H1 (cell line): ENCODE measurements at regions not wholly inside any gene's neighbourhood (a gene's known extent, or its start where the extent isn't known, plus 50 kb on each side); places are given as distances from the start of the nearest gene placed in this dataset.

Source experiments
- CTCF ChIA-PET: fragments of 300-600 bp; sonication (Branson Sonifier 250); formaldehyde crosslinking; loops from one replicate; lab custom pipeline; 2021; ENCODE audit not compliant: partially characterized antibody; lab: Charles Lee
- POLR2A ChIA-PET: fragments of 300-600 bp; sonication (Branson Sonifier 250); formaldehyde crosslinking; loops from one replicate; lab custom pipeline; 2021; ENCODE audit warnings: inconsistent platforms; ENCODE audit not compliant: partially characterized antibody; lab: Charles Lee
- DNase-seq, 2 experiments: peaks; one replicate each; pipeline versions ENCODE4 v3.0.0 to v3.0.0-alpha.2; 2010 to 2022; ENCODE audit warnings: low spot score in 2 of 2, low read depth in 1 of 2, mixed read lengths in 1 of 2
- FAIRE-seq: peaks from 2 replicates; lab custom pipeline; 2011; peaks lifted over from hg19 to GRCh38; lab: Jason Lieb, UNC
- H2AFZ ChIP-seq: 2 replicates; pipeline ENCODE4 v1.8.1; 2012; ENCODE audit warnings: low read length, inconsistent platforms
- H2AK5ac ChIP-seq: 2 replicates; pipeline ENCODE4 v1.6.1; 2013; ENCODE audit warnings: low read depth, low read length
- H2BK120ac ChIP-seq: replicated peaks from 2 replicates; pipeline ENCODE3; 2013; ENCODE audit warnings: low read depth, low read length, inconsistent platforms
- H2BK12ac ChIP-seq: 2 replicates; pipeline ENCODE4 v1.6.1; 2013; ENCODE audit warnings: low read depth, low read length
- H2BK15ac ChIP-seq: 2 replicates; pipeline ENCODE4 v1.6.1; 2013; ENCODE audit warnings: low read length
- H2BK20ac ChIP-seq: 2 replicates; pipeline ENCODE4 v1.6.1; 2013; ENCODE audit warnings: low read length
- H2BK5ac ChIP-seq: 2 replicates; pipeline ENCODE4 v1.6.1; 2013; ENCODE audit warnings: low read depth, low read length
- H3K14ac ChIP-seq: 2 replicates; pipeline ENCODE4 v1.6.1; 2013; ENCODE audit warnings: inconsistent platforms; ENCODE audit not compliant: insufficient read length
- H3K18ac ChIP-seq: 2 replicates; pipeline ENCODE4 v1.6.1; 2013; ENCODE audit warnings: low read length; ENCODE audit errors: extremely low read depth
- H3K23ac ChIP-seq: 2 replicates; pipeline ENCODE4 v1.6.1; 2013; ENCODE audit warnings: inconsistent platforms; ENCODE audit not compliant: insufficient read length
- H3K23me2 ChIP-seq: 2 replicates; pipeline ENCODE4 v1.6.1; 2013; ENCODE audit warnings: low read depth, low read length
- H3K27ac ChIP-seq: 2 replicates; pipeline ENCODE4 v1.6.1; 2011; ENCODE audit warnings: low read depth, low read length, inconsistent platforms
- H3K27me3 ChIP-seq, 4 experiments: replicated peaks in 1 of 4; 1 replicate in 1 of 4; 2 replicates in 3 of 4; pipeline versions ENCODE4 v1.6.1 to v1.8.1; 2011 to 2013; ENCODE audit warnings: low read length in 3 of 4, mild to moderate bottlenecking in 3 of 4, inconsistent platforms in 2 of 4, mixed read lengths in 2 of 4, moderate library complexity in 1 of 4; ENCODE audit not compliant: control insufficient read depth in 3 of 4, insufficient read depth in 3 of 4; ENCODE audit errors: extremely low read depth in 1 of 4
- H3K36me3 ChIP-seq, 4 experiments: 2 replicates each; pipeline versions ENCODE4 v1.6.1 to v1.8.1; 2011 to 2013; ENCODE audit warnings: mild to moderate bottlenecking in 4 of 4, low read length in 3 of 4, moderate library complexity in 2 of 4, control low read depth in 1 of 4, inconsistent platforms in 1 of 4; ENCODE audit not compliant: insufficient read depth in 4 of 4, control insufficient read depth in 2 of 4
- H3K4ac ChIP-seq: replicated peaks from 2 replicates; pipeline ENCODE3; 2013; ENCODE audit warnings: low read length, low read depth, mixed read lengths, inconsistent platforms; ENCODE audit not compliant: insufficient read length
- H3K4me1 ChIP-seq, 4 experiments: replicated peaks in 1 of 4; 1 replicate in 1 of 4; 2 replicates in 3 of 4; pipeline versions ENCODE4 v1.6.1 to v1.8.1; 2011 to 2013; ENCODE audit warnings: low read length in 3 of 4, inconsistent platforms in 2 of 4, mixed read lengths in 1 of 4; ENCODE audit not compliant: insufficient read depth in 4 of 4, control insufficient read depth in 3 of 4
- H3K4me2 ChIP-seq, 2 experiments: 2 replicates each; pipeline versions ENCODE4 v1.6.1 to v1.8.1; 2011 to 2013; ENCODE audit warnings: low read depth in 2 of 2, low read length in 2 of 2, control low read depth in 1 of 2, inconsistent platforms in 1 of 2, mild to moderate bottlenecking in 1 of 2; ENCODE audit not compliant: insufficient read depth in 1 of 2
- H3K4me3 ChIP-seq, 4 experiments: fragments of 200-600, 300-600 bp in 1 of 4; sonication (generic), shearing (Covaris generic), sonication (Bioruptor Twin) in 1 of 4; 2 replicates each; pipeline versions ENCODE4 v1.5.1 to v1.8.1; 2011 to 2016; ENCODE audit warnings: low read length in 4 of 4, low read depth in 3 of 4, control low read depth in 2 of 4, inconsistent platforms in 2 of 4, mild to moderate bottlenecking in 2 of 4, mixed read lengths in 1 of 4, moderate library complexity in 1 of 4; ENCODE audit not compliant: insufficient read depth in 2 of 4; ENCODE audit errors: extremely low read depth in 1 of 4
- H3K56ac ChIP-seq: replicated peaks from 2 replicates; pipeline ENCODE3; 2013; ENCODE audit warnings: low read depth, mild to moderate bottlenecking, mixed read lengths, low read length, inconsistent platforms; ENCODE audit not compliant: insufficient read length
- H3K79me1 ChIP-seq: 2 replicates; pipeline ENCODE4 v1.6.1; 2013; ENCODE audit warnings: low read depth, low read length, control low read depth
- H3K79me2 ChIP-seq, 2 experiments: 2 replicates each; pipeline versions ENCODE4 v1.6.1 to v1.8.1; 2012 to 2013; ENCODE audit warnings: low read length in 2 of 2, mild to moderate bottlenecking in 2 of 2, inconsistent platforms in 1 of 2; ENCODE audit not compliant: insufficient read depth in 2 of 2, control insufficient read depth in 1 of 2
- H3K9ac ChIP-seq, 4 experiments: replicated peaks in 1 of 4; 1 replicate in 1 of 4; 2 replicates in 3 of 4; pipeline versions ENCODE4 v1.6.1 to v1.8.1; 2011 to 2013; ENCODE audit warnings: low read depth in 3 of 4, low read length in 3 of 4, control low read depth in 2 of 4, mild to moderate bottlenecking in 2 of 4, moderate library complexity in 2 of 4, inconsistent platforms in 1 of 4; ENCODE audit errors: extremely low read depth in 1 of 4
- H3K9me3 ChIP-seq, 2 experiments: 2 replicates each; pipeline versions ENCODE4 v1.6.1 to v1.8.1; 2012 to 2013; ENCODE audit warnings: mild to moderate bottlenecking in 2 of 2, moderate library complexity in 2 of 2, control low read depth in 1 of 2, inconsistent platforms in 1 of 2, low read depth in 1 of 2, low read length in 1 of 2, mixed read lengths in 1 of 2; ENCODE audit not compliant: insufficient read depth in 2 of 2
- H4K20me1 ChIP-seq, 2 experiments: replicated peaks in 1 of 2; 2 replicates each; pipeline versions ENCODE3 to v1.8.1; 2011 to 2013; ENCODE audit warnings: inconsistent platforms in 2 of 2, low read length in 2 of 2, mild to moderate bottlenecking in 1 of 2; ENCODE audit not compliant: insufficient read depth in 2 of 2, control insufficient read depth in 1 of 2
- H4K5ac ChIP-seq: 2 replicates; pipeline ENCODE4 v1.6.1; 2013; ENCODE audit warnings: low read length, low read depth, mixed read lengths, inconsistent platforms; ENCODE audit not compliant: insufficient read length
- H4K8ac ChIP-seq: 2 replicates; pipeline ENCODE4 v1.8.0; 2013; ENCODE audit warnings: mild to moderate bottlenecking, moderate library complexity, low read length, inconsistent platforms; ENCODE audit not compliant: insufficient read depth; ENCODE audit errors: extremely low read depth
- H4K91ac ChIP-seq: replicated peaks from 2 replicates; pipeline ENCODE3; 2013; ENCODE audit warnings: low read length, mixed read lengths, inconsistent platforms; ENCODE audit not compliant: insufficient read length
- BCL11A ChIP-seq, 2 experiments: IDR thresholded peaks; one replicate each; pipeline ENCODE4 v1.6.1; 2011; ENCODE audit warnings: low read depth in 2 of 2, low read length in 2 of 2, mild to moderate bottlenecking in 2 of 2
- CHD2 ChIP-seq: IDR thresholded peaks from 2 replicates; pipeline ENCODE4 v1.6.1; 2012; ENCODE audit warnings: low read length, improper control_type of control experiment
- CTCF ChIP-seq, 3 experiments: IDR thresholded peaks; 1 replicate in 2 of 3; 2 replicates in 1 of 3; pipeline versions ENCODE4 v1.5.1 to v1.6.1; 2011; ENCODE audit warnings: low read length in 3 of 3, mild to moderate bottlenecking in 3 of 3, inconsistent platforms in 2 of 3, low read depth in 1 of 3, moderate library complexity in 1 of 3; ENCODE audit not compliant: insufficient read depth in 1 of 3; ENCODE audit errors: control extremely low read depth in 1 of 3
- JUN ChIP-seq: IDR thresholded peaks from 2 replicates; pipeline ENCODE4 v1.6.1; 2011; ENCODE audit warnings: low read depth, mild to moderate bottlenecking, improper control_type of control experiment, low read length
- JUND ChIP-seq: IDR thresholded peaks from 2 replicates; pipeline ENCODE4 v1.6.1; 2011; ENCODE audit warnings: mild to moderate bottlenecking, improper control_type of control experiment, low read length
- KDM4A ChIP-seq: IDR thresholded peaks from one replicate; pipeline ENCODE4 v1.7.1; 2012; ENCODE audit warnings: low read depth, mild to moderate bottlenecking, moderate library complexity, low read length, inconsistent platforms; ENCODE audit not compliant: severe bottlenecking
- MAX ChIP-seq: IDR thresholded peaks from 2 replicates; pipeline ENCODE4 v1.6.1; 2012; ENCODE audit warnings: inconsistent platforms
- PHF8 ChIP-seq: fragments of 200-600 bp; sonication (generic); conservative IDR thresholded peaks from 2 replicates; pipeline ENCODE4 v1.7.1; 2012; ENCODE audit warnings: low read depth, mild to moderate bottlenecking, inconsistent platforms, low read length, moderate library complexity
- RXRA ChIP-seq: IDR thresholded peaks from 2 replicates; pipeline ENCODE4 v1.6.1; 2011; ENCODE audit warnings: low read depth, mild to moderate bottlenecking, low read length, moderate library complexity; ENCODE audit not compliant: insufficient read depth
- SP1 ChIP-seq: IDR thresholded peaks from 2 replicates; pipeline ENCODE4 v1.6.1; 2011; ENCODE audit warnings: low read depth, low read length
- TCF12 ChIP-seq: IDR thresholded peaks from 2 replicates; pipeline ENCODE4 v1.6.1; 2011; ENCODE audit warnings: low read depth, mild to moderate bottlenecking, low read length
- USF2 ChIP-seq: IDR thresholded peaks from 2 replicates; pipeline ENCODE4 v1.6.1; 2011; ENCODE audit warnings: low read length, improper control_type of control experiment
- WGBS, 2 experiments: shearing (Covaris generic) in 1 of 2; methylation state at CpG; one replicate each; pipeline versions ENCODE4 v1.1.6 to v1.1.7; 2013 to 2015; ENCODE audit warnings: low lambda C conversion rate in 2 of 2, mixed read lengths in 2 of 2, inconsistent platforms in 1 of 2, low coverage in 1 of 2, missing lambda C conversion rate in 1 of 2; ENCODE audit not compliant: insufficient replicate concordance in 2 of 2, insufficient coverage in 1 of 2, insufficient read length in 1 of 2; ENCODE audit errors: extremely low coverage in 1 of 2, missing lambda C conversion rate in 1 of 2; 5-methylcytosine and 5-hydroxymethylcytosine counted together

- CTCF ChIA-PET, result no interaction called here
- 95% methylated on average over 3 of the region's 3 CpGs; no CpG with 5 or more reads in 1 of the 2 experiments for WGBS, 2 experiments
- H2BK15ac ChIP-seq, result no peak overlapping the region
- H2BK12ac ChIP-seq, result no peak overlapping the region
- H4K91ac ChIP-seq, result no peak overlapping the region
- no peak overlapping the region for H2AK5ac ChIP-seq
- no peaks in the 10 kb centered on the region for H3K79me1 ChIP-seq
- no peak overlapping the region for H3K4me2 ChIP-seq
- H3K79me2 ChIP-seq, result no peaks in the 10 kb centered on the region
- no peaks in the 10 kb centered on the region for H3K9me3 ChIP-seq
- no peaks in the 10 kb centered on the region for H3K4me1 ChIP-seq
- H3K36me3 ChIP-seq, result no peaks in the 10 kb centered on the region
- no peaks in the 10 kb centered on the region for H3K27me3 ChIP-seq
- no peak overlapping the region for H4K5ac ChIP-seq
- no peak overlapping the region for H2BK5ac ChIP-seq
- no peak overlapping the region for H3K27ac ChIP-seq
- no peak overlapping the region for H3K56ac ChIP-seq
- no peak overlapping the region for H3K18ac ChIP-seq
- FAIRE-seq, result no peak
- H3K9ac ChIP-seq, result no peak overlapping the region
- no peaks in the 10 kb centered on the region for H3K23me2 ChIP-seq
- no peaks in the 10 kb centered on the region for H4K20me1 ChIP-seq
- no peak overlapping the region for H2BK20ac ChIP-seq
- H3K4ac ChIP-seq, result no peak overlapping the region
- H4K8ac ChIP-seq, result no peak overlapping the region
- no peak overlapping the region for H3K4me3 ChIP-seq
- POLR2A ChIA-PET, result no interaction called here
- no peak overlapping the region for H3K23ac ChIP-seq
- no peak overlapping the region for H2AFZ ChIP-seq
- H2BK120ac ChIP-seq, result no peak overlapping the region
- no peak overlapping the region for H3K14ac ChIP-seq
- DNase-seq, result no peak
- TF ChIP-seq USF2, result no peak
- TF ChIP-seq MAX, result no peak
- TF ChIP-seq CTCF (IDR thresholded peaks at IDR 0.05; ENCODE audit: control extremely low read depth in 1 of 3, insufficient read depth in 1 of 3, low read depth in 1 of 3, low read length in 3 of 3), result no peak
- TF ChIP-seq CHD2, result no peak
- no peak for TF ChIP-seq SP1
- no peak for TF ChIP-seq BCL11A (IDR thresholded peaks at IDR 0.05; ENCODE audit: low read depth in 2 of 2, low read length in 2 of 2)
- TF ChIP-seq TCF12, result no peak
- no peak for TF ChIP-seq JUN
- no peak for TF ChIP-seq JUND
- TF ChIP-seq RXRA, result no peak
- TF ChIP-seq KDM4A, result no peak
- TF ChIP-seq PHF8, result no peak
Observed at GRCh38 chr9:81777482-81777881, 88.1 kb upstream of the TLE1 start.
